ENCODE measurements at regions not wholly inside any gene's neighbourhood (a gene's known extent, or its start where the extent isn't known, plus 50 kb on each side); places are given as distances from the start of the nearest gene placed in this dataset.

DNA sequence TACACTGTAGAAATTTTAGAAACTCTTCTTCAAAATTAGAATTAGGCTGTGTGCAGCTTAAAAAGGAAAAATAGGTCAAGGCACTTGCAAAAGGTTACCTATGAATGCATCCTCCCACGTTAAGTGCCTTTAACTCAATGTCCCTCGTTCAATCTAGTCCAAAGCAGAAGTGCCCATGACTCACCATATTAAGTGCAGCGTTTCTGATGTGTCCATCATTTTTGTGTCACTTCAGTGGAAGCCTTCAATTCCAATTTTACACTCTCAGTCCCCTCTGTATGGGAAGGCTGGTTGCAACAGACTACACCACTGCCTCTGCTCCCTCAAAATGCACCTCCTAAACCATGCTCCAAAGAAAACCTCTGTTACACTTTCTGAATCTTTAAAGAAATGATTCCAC, 53.4 kb downstream of the FOXB1 start:
- no peak for DNase-seq

- no peak for DNase-seq
These were observed 55.1 kb downstream of the FOXB1 start for GRCh38 chr15:60059186-60059585.

DNA sequence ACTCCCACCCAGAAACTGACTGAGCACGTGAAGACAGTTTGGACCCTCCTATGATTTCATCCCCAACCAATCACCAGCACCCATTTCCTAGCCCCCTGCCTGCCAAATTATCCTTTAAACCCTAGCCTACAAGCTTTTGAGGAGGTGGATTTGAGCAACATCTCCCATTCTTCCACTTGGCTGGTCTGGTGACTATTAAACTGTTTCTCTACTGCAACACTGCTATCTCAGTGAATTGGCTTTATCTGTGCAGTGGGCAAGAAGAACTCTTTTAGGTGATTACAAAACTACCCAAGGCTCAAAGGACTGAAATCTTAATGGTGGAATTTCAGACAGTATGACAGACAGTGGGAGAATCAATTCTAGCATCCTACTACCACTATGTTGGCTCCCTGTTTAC, 57.6 kb downstream of the FOXB1 start:
- DNase-seq, result no peak

DNA sequence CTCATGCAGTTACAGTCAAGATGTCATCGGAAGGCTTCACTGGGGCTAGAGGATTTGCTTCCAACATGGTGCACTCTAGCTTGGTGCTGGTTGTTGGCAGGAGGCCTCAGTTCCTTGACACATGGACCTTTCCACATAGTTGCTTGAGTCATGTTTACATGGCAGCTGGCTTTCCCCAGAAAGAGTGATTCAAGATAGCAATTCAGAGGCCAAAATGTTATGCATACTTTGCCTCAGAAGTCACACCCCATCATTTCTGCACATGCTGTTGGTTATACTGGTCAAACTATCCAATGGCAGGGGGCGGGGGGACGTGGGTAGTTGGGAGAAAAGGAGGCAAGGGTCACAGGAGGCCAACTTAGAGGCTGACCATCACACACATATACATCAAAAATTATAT, 58.7 kb downstream of the FOXB1 start:
- no peak for DNase-seq

- DNase-seq, result no peak
These were observed 61.8 kb downstream of the FOXB1 start for GRCh38 chr15:60065951-60066350.

- DNase-seq, result no peak
These were observed 66.9 kb downstream of the FOXB1 start for GRCh38 chr15:60070838-60071493.

DNA sequence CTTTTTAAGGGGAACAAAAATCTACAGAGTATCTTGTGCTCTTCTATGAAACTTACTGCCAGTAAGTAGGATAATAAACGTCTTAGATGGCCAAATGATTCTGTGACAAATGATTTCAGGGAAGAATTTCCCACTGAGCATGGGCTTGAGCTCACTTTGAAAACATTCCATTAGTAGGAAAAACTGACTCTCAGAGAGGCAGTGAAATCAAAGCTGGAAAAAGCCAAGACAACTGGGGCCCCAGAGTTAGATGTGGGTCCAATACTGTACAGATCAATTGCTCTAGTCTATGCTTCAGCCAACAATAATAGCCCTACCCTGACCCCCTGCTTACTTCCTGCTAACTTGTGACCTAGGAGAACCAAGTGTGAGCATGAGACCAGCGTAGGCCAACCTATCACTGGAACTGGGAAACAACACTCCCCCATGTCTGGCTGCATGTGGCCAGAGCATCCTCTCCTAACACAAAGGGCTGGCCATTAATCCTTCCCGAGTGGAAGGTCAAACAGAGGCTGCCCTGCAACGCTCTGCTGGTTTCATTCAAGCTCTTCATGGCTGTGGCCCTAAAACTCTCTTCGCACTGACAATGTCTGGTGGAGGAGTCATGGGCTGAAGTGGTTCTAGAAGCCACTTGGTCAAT, 68.8 kb downstream of the FOXB1 start:
- no peak for DNase-seq

- no peak for DNase-seq
These were observed 69.3 kb downstream of the FOXB1 start for GRCh38 chr15:60073466-60073840.

GRCh38 chr15:60074181-60074885, 70.2 kb downstream of the FOXB1 start:
- DNase-seq, result no peak

DNA sequence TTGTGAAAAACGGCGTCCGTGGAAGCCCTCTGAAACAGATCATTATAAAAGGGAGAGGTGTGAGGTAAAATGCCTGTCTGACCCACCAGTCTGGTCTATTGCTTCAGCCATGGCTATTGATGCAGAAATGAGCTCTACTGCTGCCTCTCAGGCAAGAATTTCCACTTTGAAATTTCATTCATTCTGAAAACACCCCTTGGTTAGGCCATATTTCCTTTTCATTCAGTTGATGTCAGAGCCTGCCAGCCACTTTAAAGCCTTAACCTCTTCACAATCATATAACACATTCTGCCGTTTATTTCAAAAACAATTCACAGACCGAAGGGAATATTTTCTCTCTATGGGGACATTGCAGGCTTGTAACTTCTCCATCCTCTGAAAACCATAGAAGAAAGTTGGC, 71.9 kb downstream of the FOXB1 start:
- no peak for DNase-seq

GRCh38 chr15:60076582-60077276, 72.6 kb downstream of the FOXB1 start:
- no peak for DNase-seq

GRCh38 chr15:60077581-60078359, 73.7 kb downstream of the FOXB1 start:
- DNase-seq, result no peak

DNA sequence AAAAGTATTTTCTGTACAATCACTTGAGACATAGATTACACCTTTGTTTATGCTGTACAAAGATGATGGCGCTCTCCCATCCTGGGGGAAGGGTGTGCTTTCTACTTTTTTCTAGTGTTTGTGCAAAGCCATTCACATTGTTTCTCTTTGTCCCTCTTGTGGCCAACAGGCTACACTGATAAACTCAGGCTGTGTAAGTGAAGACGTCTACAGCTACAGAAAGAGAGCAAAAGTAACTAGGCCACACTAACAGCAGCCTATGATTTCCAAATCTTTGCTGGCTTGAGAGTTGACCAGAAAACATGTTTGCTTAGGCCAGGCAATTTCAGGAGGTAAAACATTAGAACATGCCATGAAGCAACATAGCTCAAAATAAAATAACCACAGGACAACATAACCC, 75.1 kb downstream of the FOXB1 start:
- no peak for DNase-seq

- no peak for DNase-seq
These were observed 77.9 kb downstream of the FOXB1 start for GRCh38 chr15:60081976-60082375.

DNA sequence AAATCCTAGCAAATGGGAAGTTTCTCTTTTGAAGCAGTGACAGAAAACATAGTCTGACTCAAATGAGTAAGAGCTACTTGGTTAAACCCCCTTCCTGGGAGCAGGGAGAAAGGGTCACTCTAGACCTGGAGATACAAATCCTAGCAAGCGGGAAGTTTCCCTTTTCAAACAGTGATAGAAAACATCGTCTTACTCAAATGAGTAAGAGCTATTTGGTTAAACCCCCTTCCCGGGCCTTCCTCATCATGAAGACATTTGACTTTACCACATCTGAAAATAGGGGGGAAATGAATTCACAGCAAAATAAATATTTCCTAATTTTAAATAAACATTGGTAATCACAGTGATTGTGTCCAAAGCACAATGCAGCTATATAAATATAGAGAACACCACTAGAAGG, 79.2 kb downstream of the FOXB1 start:
- DNase-seq, result no peak

DNA sequence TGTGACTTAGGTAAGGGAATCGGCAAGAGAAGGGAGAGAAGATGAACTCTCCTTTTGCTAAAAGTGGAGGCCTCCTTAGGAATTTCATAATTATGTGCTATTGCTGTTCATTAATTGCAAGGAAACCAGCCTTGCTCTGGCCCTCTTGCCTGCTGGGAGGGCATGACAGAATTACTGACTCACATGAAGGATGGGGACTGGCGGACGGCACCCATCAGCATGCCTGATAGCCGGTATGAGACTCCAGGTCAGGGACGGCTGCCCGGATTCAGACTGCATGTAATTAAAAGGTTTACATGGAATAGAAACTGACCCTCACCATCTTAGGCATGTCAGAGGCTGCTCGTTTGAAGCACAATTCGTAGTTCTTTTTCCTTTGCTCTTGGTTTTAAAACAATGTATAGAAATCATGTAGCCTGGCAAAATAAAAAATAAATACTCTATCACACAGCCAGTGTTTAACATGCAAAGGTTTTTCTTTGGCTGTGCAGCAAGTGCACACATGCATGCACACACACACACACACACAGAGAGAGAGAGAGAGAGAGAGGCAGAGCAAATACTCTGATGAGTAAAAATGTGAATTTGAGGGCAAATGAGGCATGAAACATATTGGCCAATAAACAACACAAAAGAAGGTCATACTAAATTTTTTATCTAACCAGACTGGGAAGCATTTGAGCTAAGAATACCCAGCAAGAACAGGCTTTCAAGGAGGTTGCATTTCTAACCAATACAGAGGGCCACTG, 82.7 kb downstream of the FOXB1 start:
- DNase-seq, result no peak

GRCh38 chr15:60087561-60087960, 83.5 kb downstream of the FOXB1 start:
- no peak for DNase-seq

DNA sequence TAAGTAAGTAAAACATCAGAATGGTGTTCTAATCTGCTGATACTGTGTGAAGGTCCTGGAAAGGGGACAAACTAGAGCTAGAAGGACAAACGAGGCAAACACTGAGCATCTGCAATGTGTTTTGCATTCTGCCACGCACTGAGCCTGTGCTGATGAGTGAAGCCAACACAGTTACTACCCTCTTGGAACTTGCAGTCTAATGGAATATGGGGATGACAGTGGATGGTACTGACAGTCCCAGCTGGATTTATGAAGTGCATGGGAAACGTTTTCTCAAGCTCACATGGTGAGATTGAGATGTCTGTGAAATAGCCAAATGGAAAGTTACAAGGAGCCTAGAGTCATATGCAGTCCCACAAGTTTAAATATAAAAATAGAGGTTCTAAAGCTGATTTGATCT, 86.6 kb downstream of the FOXB1 start:
- DNase-seq, result no peak

DNA sequence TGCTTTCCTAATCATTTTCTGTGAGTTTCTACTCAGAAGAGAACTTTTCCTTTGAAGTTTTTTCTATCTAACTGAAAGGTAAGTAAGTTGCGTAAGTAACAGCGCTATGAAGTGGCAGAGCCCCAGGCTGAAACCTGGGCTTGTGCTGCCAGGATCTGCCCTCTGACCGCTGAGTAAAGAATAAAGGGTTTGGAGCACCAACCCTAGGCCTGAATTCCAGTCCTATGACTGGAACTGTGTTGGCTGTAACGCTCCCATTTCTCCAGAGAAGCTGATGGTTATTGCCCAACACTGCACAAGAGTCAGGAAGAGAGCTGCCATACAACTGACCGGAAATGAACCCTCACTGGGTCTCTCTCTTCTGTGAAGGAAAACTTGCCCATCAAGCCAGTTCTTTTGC, 87.0 kb downstream of the FOXB1 start:
- DNase-seq, result no peak

GRCh38 chr15:60091911-60092310, 87.8 kb downstream of the FOXB1 start:
- DNase-seq, result no peak

- peak; percentile 18 for DNase-seq
These were observed 89.4 kb downstream of the FOXB1 start for GRCh38 chr15:60093273-60094067.

Measured in NCI-H2029 (cell line).